A673 (cell line): ENCODE measurements at regions not wholly inside any gene's neighbourhood (a gene's known extent, or its start where the extent isn't known, plus 50 kb on each side); places are given as distances from the start of the nearest gene placed in this dataset.

Experiments
- CTCF ChIP-seq: fragments of 300-800, 200-600 bp; sonication (generic); conservative IDR thresholded peaks from 2 replicates; pipeline ENCODE4 v1.5.1; 2017; ENCODE audit warnings: low read depth, mild to moderate bottlenecking, antibody characterized with exemption, low read length, moderate library complexity, mixed read lengths
- EZH2 ChIP-seq: fragments of 200-600 bp; sonication (generic); IDR thresholded peaks from 2 replicates; pipeline ENCODE4 v1.6.1; 2017; ENCODE audit warnings: borderline replicate concordance, low read depth, mild to moderate bottlenecking, mixed read lengths, antibody characterized with exemption, low read length; ENCODE audit not compliant: poor library complexity, severe bottlenecking

- TF ChIP-seq CTCF = no peak
- TF ChIP-seq EZH2 = no peak
These were observed 178.2 kb upstream of the ZC3H12C start for GRCh38 chr11:109914809-109915653.
